Breast epithelium (tissue), 3 donors: ENCODE measurements at regions not wholly inside any gene's neighbourhood (a gene's known extent, or its start where the extent isn't known, plus 50 kb on each side); places are given as distances from the start of the nearest gene placed in this dataset.

ENCODE experiments used
- CTCF ChIP-seq, 3 donors: fragments of 450-650 bp; IDR thresholded peaks; one replicate each; pipeline ENCODE4 v1.5.1; 2016 to 2017; ENCODE audit warnings: antibody characterized with exemption in 3 of 3, mild to moderate bottlenecking in 3 of 3, moderate library complexity in 3 of 3
- POLR2A ChIP-seq: fragments of 450-650 bp; IDR thresholded peaks from one replicate; pipeline ENCODE4 v1.6.1; 2016; ENCODE audit warnings: antibody characterized with exemption, mild to moderate bottlenecking, moderate library complexity
- POLR2AphosphoS5 ChIP-seq, 3 donors: sonication (generic); formaldehyde crosslinking; IDR thresholded peaks; one replicate each; pipeline ENCODE4 v1.6.1; 2017; ENCODE audit warnings: antibody characterized with exemption in 3 of 3

- TF ChIP-seq CTCF (IDR thresholded peaks at IDR 0.05) (no peak), POLR2AphosphoS5 (IDR thresholded peaks at IDR 0.05) (no peak), POLR2A (no peak)
These were observed 263.1 kb upstream of the FOXN3 start for GRCh38 chr14:89680156-89680555.
